Kasumi-1 (cell line): ENCODE measurements at regions not wholly inside any gene's neighbourhood (a gene's known extent, or its start where the extent isn't known, plus 50 kb on each side); places are given as distances from the start of the nearest gene placed in this dataset.

Experiments
- DNase-seq, 2 experiments: peaks; one replicate each; lab custom pipeline; 2025; lab: John Stamatoyannopoulos, UW

GRCh38 chr15:97023488-97023844 is 693.0 kb downstream of the NR2F2 start:
- no peak for DNase-seq

GRCh38 chr15:97026781-97027180 is 696.3 kb downstream of the NR2F2 start:
- DNase-seq = no peak

GRCh38 chr15:97027772-97028171 is 697.3 kb downstream of the NR2F2 start:
- no peak for DNase-seq

GRCh38 chr15:97030251-97030650 is 699.8 kb downstream of the NR2F2 start:
- no peak for DNase-seq

GRCh38 chr15:97036301-97036700 is 705.8 kb downstream of the NR2F2 start:
- no peak for DNase-seq

GRCh38 chr15:97037080-97037479 is 706.6 kb downstream of the NR2F2 start:
- no peak for DNase-seq

- DNase-seq = no peak
Measured at GRCh38 chr15:97045666-97046421, 715.3 kb downstream of the NR2F2 start.

GRCh38 chr15:97052513-97052912 is 722.0 kb downstream of the NR2F2 start:
- no peak for DNase-seq

GRCh38 chr15:97053635-97054034 is 723.1 kb downstream of the NR2F2 start:
- no peak for DNase-seq

- DNase-seq = no peak
Measured at GRCh38 chr15:97057503-97057902, 727.0 kb downstream of the NR2F2 start.

- DNase-seq = no peak
Measured at GRCh38 chr15:97059281-97059680, 728.8 kb downstream of the NR2F2 start.

GRCh38 chr15:97061392-97061791 is 730.9 kb downstream of the NR2F2 start:
- DNase-seq = no peak

- no peak for DNase-seq
Measured at GRCh38 chr15:97071668-97072067, 741.2 kb downstream of the NR2F2 start.

- no peak for DNase-seq
Measured at GRCh38 chr15:97072545-97072944, 742.0 kb downstream of the NR2F2 start.

- no peak for DNase-seq
Measured at GRCh38 chr15:97076011-97076410, 745.5 kb downstream of the NR2F2 start.

- DNase-seq = no peak
Measured at GRCh38 chr15:97077975-97078374, 747.5 kb downstream of the NR2F2 start.

GRCh38 chr15:97078591-97078990 is 748.1 kb downstream of the NR2F2 start:
- no peak for DNase-seq

GRCh38 chr15:97081666-97082226 is 751.2 kb downstream of the NR2F2 start:
- DNase-seq = no peak

GRCh38 chr15:97082830-97083229 is 752.3 kb downstream of the NR2F2 start:
- DNase-seq = no peak

- peak; percentile 36 to 58 for DNase-seq
Measured at GRCh38 chr15:97084650-97085049, 754.1 kb downstream of the NR2F2 start.

- no peak for DNase-seq
Measured at GRCh38 chr15:97085731-97086130, 755.2 kb downstream of the NR2F2 start.

GRCh38 chr15:97087006-97087741 is 756.7 kb downstream of the NR2F2 start:
- no peak for DNase-seq

GRCh38 chr15:97091093-97091492 is 760.6 kb downstream of the NR2F2 start:
- no peak for DNase-seq
